C4-2B (cell line): ENCODE measurements at regions not wholly inside any gene's neighbourhood (a gene's known extent, or its start where the extent isn't known, plus 50 kb on each side); places are given as distances from the start of the nearest gene placed in this dataset.

Source experiments
- H3K27ac ChIP-seq: fragments of 450-650 bp; 2 replicates; pipeline ENCODE4 v1.5.1; 2017
- CTCF ChIP-seq: fragments of 450-650 bp; conservative IDR thresholded peaks from 2 replicates; pipeline ENCODE4 v1.5.1; 2017; ENCODE audit warnings: mild to moderate bottlenecking
- ZFX ChIP-seq: fragments of 450-650 bp; IDR thresholded peaks from 2 replicates; pipeline ENCODE4 v1.6.1; 2017

GRCh38 chr7:86301301-86301700 lies 342.4 kb upstream of the GRM3 start:
- no peak overlapping the region for H3K27ac ChIP-seq
- TF ChIP-seq CTCF, result no peak
- TF ChIP-seq ZFX, result no peak

- no peak for TF ChIP-seq CTCF
- TF ChIP-seq ZFX, result no peak
- H3K27ac ChIP-seq, result no peak overlapping the region
Observed at GRCh38 chr7:86295526-86295925, 348.2 kb upstream of the GRM3 start.

GRCh38 chr7:86282014-86282682 lies 361.6 kb upstream of the GRM3 start:
- TF ChIP-seq CTCF (peak; percentile 36), ZFX (no peak)
- H3K27ac ChIP-seq, result no peak overlapping the region

GRCh38 chr7:86280150-86280549 lies 363.6 kb upstream of the GRM3 start:
- H3K27ac ChIP-seq, result no peak overlapping the region
- TF ChIP-seq CTCF (no peak), ZFX (no peak)

GRCh38 chr7:86262781-86263180 lies 380.9 kb upstream of the GRM3 start:
- TF ChIP-seq CTCF (no peak), ZFX (no peak)
- H3K27ac ChIP-seq, result no peak overlapping the region

GRCh38 chr7:86257894-86258293 lies 385.8 kb upstream of the GRM3 start:
- no peak overlapping the region for H3K27ac ChIP-seq
- no peak for TF ChIP-seq ZFX
- no peak for TF ChIP-seq CTCF

- TF ChIP-seq CTCF (no peak), ZFX (no peak)
- H3K27ac ChIP-seq, result no peak overlapping the region
Observed at GRCh38 chr7:86252406-86252805, 391.3 kb upstream of the GRM3 start.
